H7 (cell line): ENCODE measurements at regions not wholly inside any gene's neighbourhood (a gene's known extent, or its start where the extent isn't known, plus 50 kb on each side); places are given as distances from the start of the nearest gene placed in this dataset.
A peak's percentile ranks its signal among the peaks of the same experiment; 100 is the strongest.
"Not testable (repeated sequence)": the region's sequence is repeated elsewhere in the genome, so short reads cannot be mapped to it uniquely, and the experiment has no call there.

Experiments used
- DNase-seq: peaks from one replicate; pipeline ENCODE4 v3.0.0; 2012
- H3K27me3 ChIP-seq: 2 replicates; pipeline ENCODE4 v1.6.0; 2011; ENCODE audit warnings: mild to moderate bottlenecking, low read length; ENCODE audit not compliant: control insufficient read depth, insufficient read depth
- H3K36me3 ChIP-seq: replicated peaks from 2 replicates; pipeline ENCODE4 v1.5.1; 2011; ENCODE audit warnings: low read length; ENCODE audit not compliant: control insufficient read depth, insufficient read depth
- H3K4me3 ChIP-seq: 2 replicates; pipeline ENCODE4 v1.5.1; 2011; ENCODE audit warnings: low read depth, mild to moderate bottlenecking, control low read depth, low read length, moderate library complexity; ENCODE audit not compliant: insufficient read depth

DNA sequence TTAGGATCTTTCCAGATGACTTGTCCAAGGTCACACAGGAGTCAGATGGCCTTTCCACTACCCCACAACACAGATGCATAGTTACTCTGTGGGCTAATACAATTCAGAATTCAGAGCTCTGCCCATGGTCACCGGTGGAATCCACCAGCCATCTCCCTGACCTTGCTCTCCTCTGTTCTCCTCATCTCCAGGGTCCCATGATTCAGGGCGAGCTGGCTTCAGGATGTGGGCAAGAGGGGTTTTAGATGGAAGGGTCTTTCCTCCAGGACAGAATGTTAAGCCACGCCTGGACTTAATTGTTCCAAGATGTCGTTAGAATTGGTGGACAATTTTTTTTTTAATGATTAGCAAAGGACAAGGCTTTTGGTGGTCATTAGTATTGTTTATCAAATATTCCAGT is 81.7 kb upstream of the LARP1 start:
- Histone ChIP-seq H3K4me3 (no peak overlapping the region), H3K27me3 (no peaks in the 10 kb centered on the region), H3K36me3 (no peaks in the 10 kb centered on the region)
- no peak for DNase-seq

DNA sequence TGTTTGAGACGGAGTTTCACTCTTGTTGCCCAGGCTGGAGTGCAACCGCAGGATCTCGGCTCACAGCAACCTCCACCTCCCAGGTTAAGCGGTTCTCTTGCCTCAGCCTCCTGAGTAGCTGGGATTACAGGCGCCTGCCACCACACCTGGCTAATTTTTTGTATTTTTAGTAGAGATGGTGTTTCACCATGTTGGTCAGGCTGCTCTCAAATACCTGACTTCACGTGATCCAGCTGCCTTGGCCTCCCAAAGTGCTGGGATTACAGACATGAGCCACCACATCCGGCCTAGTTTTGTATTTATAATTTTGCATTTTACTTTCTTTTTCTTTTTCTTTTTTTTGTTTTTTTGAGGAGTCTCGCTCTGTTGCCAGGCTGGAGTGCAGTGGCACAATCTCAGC is 85.3 kb upstream of the LARP1 start:
- H3K4me3 ChIP-seq, H3K27me3 ChIP-seq, H3K36me3 ChIP-seq, DNase-seq: not testable (repeated sequence)

GRCh38 chr5:154669402-154669801 is 85.8 kb upstream of the LARP1 start:
- Histone ChIP-seq H3K36me3 (no peaks in the 10 kb centered on the region), H3K27me3 (no peaks in the 10 kb centered on the region), H3K4me3 (no peak overlapping the region)
- no peak for DNase-seq

DNA sequence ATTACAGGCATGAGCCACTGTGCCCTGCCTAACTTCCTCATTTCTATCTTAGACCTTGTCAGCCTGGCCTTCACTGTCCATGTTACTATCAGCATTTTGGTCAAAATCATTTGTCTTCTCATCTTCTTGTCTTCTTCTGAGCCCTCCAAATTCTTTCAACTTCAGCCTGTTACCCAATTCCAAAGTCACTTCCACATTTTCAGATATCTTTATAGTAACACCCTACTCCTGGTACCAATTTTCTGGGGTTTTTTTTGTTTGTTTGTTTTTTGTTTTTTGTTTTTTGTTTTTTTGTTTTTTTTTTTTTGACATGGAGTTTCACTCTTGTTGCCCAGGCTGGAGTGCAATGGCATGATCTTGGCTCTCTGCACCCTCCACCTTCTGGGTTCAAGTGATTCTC is 90.3 kb upstream of the LARP1 start:
- Histone ChIP-seq H3K4me3 (no peak overlapping the region), H3K36me3 (no peaks in the 10 kb centered on the region), H3K27me3 (no peaks in the 10 kb centered on the region)
- DNase-seq = no peak

DNA sequence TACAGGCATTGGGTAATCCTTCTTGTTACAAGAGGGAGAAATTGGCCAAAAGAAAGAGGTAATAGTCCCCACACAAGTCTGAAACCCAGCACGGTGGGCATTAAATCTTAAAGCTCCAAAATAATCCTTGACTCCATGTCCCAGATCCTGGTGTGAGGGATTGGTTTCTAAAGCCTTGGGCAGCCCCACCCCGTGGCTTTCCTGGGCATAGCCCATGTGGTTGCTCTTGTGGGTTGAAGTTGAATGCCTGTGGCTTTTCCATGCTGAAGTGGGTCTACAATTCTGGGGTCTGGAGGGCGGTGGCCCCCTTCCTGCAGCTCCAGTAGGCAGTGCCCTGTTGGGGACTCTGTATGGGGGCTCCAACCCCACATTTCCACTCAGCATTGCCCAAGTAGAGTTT is 91.8 kb upstream of the LARP1 start:
- H3K4me3 ChIP-seq = no peak overlapping the region
- no peak for DNase-seq
- H3K27me3 ChIP-seq = no peaks in the 10 kb centered on the region
- no peaks in the 10 kb centered on the region for H3K36me3 ChIP-seq

GRCh38 chr5:154654486-154655371 is 100.4 kb upstream of the LARP1 start:
- no peak for DNase-seq
- H3K4me3 ChIP-seq = no peak overlapping the region
- no peaks in the 10 kb centered on the region for H3K36me3 ChIP-seq

GRCh38 chr5:154653764-154654485 is 101.3 kb upstream of the LARP1 start:
- DNase-seq = peak; percentile 46
- no peaks in the 10 kb centered on the region for H3K27me3 ChIP-seq
- H3K36me3 ChIP-seq = no peaks in the 10 kb centered on the region
- no peak overlapping the region for H3K4me3 ChIP-seq

More at GRCh38 chr5:154654486-154655371, 100.4 kb upstream of the LARP1 start:
- H3K27me3 ChIP-seq = no peaks in the 10 kb centered on the region

- no peaks in the 10 kb centered on the region for H3K27me3 ChIP-seq
- H3K36me3 ChIP-seq = no peaks in the 10 kb centered on the region
- no peak for DNase-seq
- no peak overlapping the region for H3K4me3 ChIP-seq
These were observed 101.8 kb upstream of the LARP1 start for GRCh38 chr5:154653418-154653763.

DNA sequence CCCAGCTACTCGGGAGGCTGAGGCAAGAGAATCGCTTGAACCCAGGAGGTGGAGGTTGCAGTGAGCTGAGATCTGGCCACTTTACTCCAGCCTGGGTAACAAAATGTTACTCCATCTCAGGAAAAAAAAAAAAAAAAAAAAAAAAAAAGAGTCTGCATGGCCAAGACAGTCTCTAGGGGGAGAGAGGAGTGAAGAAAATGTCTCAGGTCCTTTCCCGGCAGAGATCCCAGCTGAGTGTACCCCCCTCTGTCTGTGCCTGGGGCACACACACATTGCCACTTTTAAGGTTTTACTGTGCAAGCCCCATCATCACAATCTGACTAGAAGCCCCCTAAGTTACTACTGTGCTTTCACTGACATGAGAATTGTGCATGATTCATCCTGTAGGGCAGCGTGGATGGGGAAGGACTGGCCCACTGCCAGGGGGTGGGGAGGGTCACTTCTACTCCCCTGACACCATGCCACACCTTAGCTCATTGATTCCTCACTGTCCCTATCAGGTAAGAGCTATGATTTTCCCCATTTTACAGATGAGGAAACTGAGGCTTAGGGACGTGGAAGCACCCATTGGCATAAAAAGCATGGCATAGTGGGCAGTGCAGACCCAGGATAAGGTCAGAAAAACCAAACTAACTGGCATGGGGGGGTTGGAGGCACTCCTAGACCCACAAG is 102.3 kb upstream of the LARP1 start:
- peak; percentile 64 for DNase-seq
- H3K36me3 ChIP-seq = no peaks in the 10 kb centered on the region
- H3K27me3 ChIP-seq = no peaks in the 10 kb centered on the region; the same call in 1 of the 2 replicates
- no peak overlapping the region for H3K4me3 ChIP-seq

DNA sequence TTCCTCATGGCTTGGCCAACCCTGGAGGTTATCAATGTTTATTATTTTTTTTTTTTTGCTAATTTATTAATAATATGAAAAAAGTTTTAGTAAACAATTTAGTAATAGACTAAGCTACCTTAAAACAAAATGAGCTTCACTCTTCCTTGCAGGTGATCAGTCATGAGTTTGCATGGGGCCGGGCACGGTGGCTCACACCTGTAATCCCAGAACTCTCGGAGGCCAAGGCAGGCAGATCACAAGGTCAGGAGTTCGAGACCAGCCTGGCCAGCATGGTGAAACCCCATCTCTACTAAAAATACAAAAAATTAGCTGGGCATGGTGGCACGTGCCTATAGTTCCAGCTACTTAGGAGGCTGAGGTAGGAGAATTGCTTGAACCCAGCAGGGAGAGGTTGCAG is 103.4 kb upstream of the LARP1 start:
- not testable (repeated sequence) for H3K4me3 ChIP-seq, H3K36me3 ChIP-seq, H3K27me3 ChIP-seq, DNase-seq

- H3K36me3 ChIP-seq = no peaks in the 10 kb centered on the region
- no peak overlapping the region for H3K4me3 ChIP-seq
- no peak for DNase-seq
- peaks cover 9% of the 10 kb centered on the region for H3K27me3 ChIP-seq
These were observed 106.5 kb upstream of the LARP1 start for GRCh38 chr5:154648706-154649105.

- no peak for DNase-seq
- H3K27me3 ChIP-seq = peaks cover 9% of the 10 kb centered on the region
- H3K36me3 ChIP-seq = no peaks in the 10 kb centered on the region
- no peak overlapping the region for H3K4me3 ChIP-seq
These were observed 106.9 kb upstream of the LARP1 start for GRCh38 chr5:154648229-154648628.

DNA sequence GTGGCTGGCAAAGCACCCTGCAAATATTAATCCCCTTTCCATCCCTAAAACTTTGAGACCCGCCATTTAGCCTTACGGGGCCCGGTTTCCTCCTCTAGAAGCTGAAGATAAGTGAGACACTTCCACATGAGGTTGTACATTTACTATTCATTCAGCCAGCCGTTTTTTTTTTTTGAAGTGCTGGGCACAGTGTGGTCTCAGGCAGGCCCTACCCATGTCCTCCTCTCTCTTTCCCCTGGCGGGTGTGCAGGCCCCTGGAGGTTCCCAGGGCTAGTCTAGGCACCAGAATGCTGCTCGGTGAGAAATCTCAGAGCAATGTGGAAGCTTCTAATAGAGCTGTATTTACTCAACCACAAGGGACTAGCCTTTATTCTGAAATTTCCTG is 107.4 kb upstream of the LARP1 start:
- no peaks in the 10 kb centered on the region for H3K36me3 ChIP-seq
- H3K4me3 ChIP-seq = peak overlapping the region; percentile 37; the same call in 1 of the 2 replicates
- peak; percentile 56 for DNase-seq
- H3K27me3 ChIP-seq = peaks cover 9% of the 10 kb centered on the region

DNA sequence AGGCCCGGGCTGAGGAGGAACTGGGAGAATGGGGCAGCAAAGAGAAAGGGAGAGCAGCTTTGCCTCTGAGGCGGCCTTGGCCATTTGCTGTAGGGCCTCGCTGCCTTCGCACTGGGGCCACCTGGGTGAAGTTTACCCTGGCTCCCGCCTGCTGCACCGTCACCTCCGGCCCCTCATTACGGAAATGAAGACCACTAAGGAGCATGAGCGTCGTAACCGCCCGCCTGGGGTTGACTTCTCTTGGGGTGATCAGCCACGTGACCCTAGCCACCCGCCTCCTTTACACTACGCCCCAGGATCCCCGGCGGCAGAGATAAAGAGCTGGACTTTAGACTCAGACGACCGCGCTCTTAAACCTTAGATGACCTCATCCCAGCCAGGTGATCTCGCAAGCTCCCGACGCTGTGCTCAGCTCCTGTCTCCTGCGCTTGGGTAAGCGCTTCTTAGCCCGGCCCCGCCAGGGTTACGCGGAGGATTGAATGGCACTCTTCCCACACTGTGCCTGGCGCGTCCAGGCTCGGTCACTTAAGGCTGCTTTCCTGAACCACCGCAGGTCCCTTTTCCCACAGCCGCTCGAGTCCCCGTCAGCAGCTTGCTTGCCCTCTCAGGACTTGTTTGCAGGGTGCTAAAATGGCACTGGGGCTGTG is 107.9 kb upstream of the LARP1 start:
- DNase-seq = peak; percentile 86
- Histone ChIP-seq H3K36me3 (no peaks in the 10 kb centered on the region), H3K27me3 (peaks cover 9% of the 10 kb centered on the region), H3K4me3 (peak overlapping the region; percentile 37)
